ENCODE measurements at regions not wholly inside any gene's neighbourhood (a gene's known extent, or its start where the extent isn't known, plus 50 kb on each side); places are given as distances from the start of the nearest gene placed in this dataset.
"Not testable (repeated sequence)": the region's sequence is repeated elsewhere in the genome, so short reads cannot be mapped to it uniquely, and the experiment has no call there.

- H3K9ac ChIP-seq (ENCODE audit: extremely low read depth, low read length, poor library complexity, severe bottlenecking) = no peak overlapping the region
- Mint-ChIP-seq H3K36me3 (ENCODE audit: low read depth) (peaks cover 4% of the 10 kb centered on the region), H3K27me3 (ENCODE audit: insufficient read depth) (no peaks in the 10 kb centered on the region), H3K9me3 (peaks cover 2% of the 10 kb centered on the region), H3K4me3 (no peak overlapping the region), H3K4me1 (no peaks in the 10 kb centered on the region), H3K27ac (no peak overlapping the region)
- DNase-seq = no peak
- no peaks in the 10 kb centered on the region for H3K36me3 ChIP-seq (ENCODE audit: control insufficient read depth, insufficient read depth, low read length)
- TF ChIP-seq CTCF (conservative IDR thresholded peaks at IDR 0.05) = no peak
- 0% methylated on average over 1 of the region's 1 CpG for WGBS, 2 experiments (ENCODE audit: insufficient coverage in 1 of 2, insufficient read length in 1 of 2)
- no peaks in the 10 kb centered on the region for H3K9me3 ChIP-seq (ENCODE audit: control insufficient read depth, low read length)
- H3K27ac ChIP-seq (ENCODE audit: low read depth, low read length) = no peak overlapping the region
- H3K27me3 ChIP-seq (ENCODE audit: control insufficient read depth, insufficient read depth, low read length, poor library complexity, severe bottlenecking) = no peaks in the 10 kb centered on the region
- H3K4me3 ChIP-seq (ENCODE audit: low read length) = no peak overlapping the region
- H3K4me1 ChIP-seq (ENCODE audit: control insufficient read depth, insufficient read depth, low read length) = no peaks in the 10 kb centered on the region
Measured at GRCh38 chr12:59486827-59487226, 109.0 kb upstream of the SLC16A7 start.

- no peak for DNase-seq
- Histone ChIP-seq H3K4me1 (ENCODE audit: control insufficient read depth, insufficient read depth, low read length) (no peaks in the 10 kb centered on the region), H3K36me3 (ENCODE audit: control insufficient read depth, insufficient read depth, low read length) (no peaks in the 10 kb centered on the region), H3K27ac (ENCODE audit: low read depth, low read length) (no peak overlapping the region), H3K9ac (ENCODE audit: extremely low read depth, low read length, poor library complexity, severe bottlenecking) (no peak overlapping the region), H3K9me3 (ENCODE audit: control insufficient read depth, low read length) (no peaks in the 10 kb centered on the region), H3K27me3 (ENCODE audit: control insufficient read depth, insufficient read depth, low read length, poor library complexity, severe bottlenecking) (no peaks in the 10 kb centered on the region), H3K4me3 (ENCODE audit: low read length) (no peak overlapping the region)
- H3K36me3 Mint-ChIP-seq (ENCODE audit: low read depth) = peaks cover 4% of the 10 kb centered on the region
- H3K4me1 Mint-ChIP-seq = no peaks in the 10 kb centered on the region
- no peak overlapping the region for H3K4me3 Mint-ChIP-seq
- TF ChIP-seq CTCF (conservative IDR thresholded peaks at IDR 0.05) = no peak
- peaks cover 6% of the 10 kb centered on the region for H3K9me3 Mint-ChIP-seq
- H3K27me3 Mint-ChIP-seq (ENCODE audit: insufficient read depth) = no peaks in the 10 kb centered on the region
- no peak overlapping the region for H3K27ac Mint-ChIP-seq
Measured at GRCh38 chr12:59484575-59484974, 111.3 kb upstream of the SLC16A7 start.

- peaks cover 47% of the 10 kb centered on the region for H3K9me3 Mint-ChIP-seq
Measured at GRCh38 chr12:59474236-59474635, 121.6 kb upstream of the SLC16A7 start.

GRCh38 chr12:59472273-59472672, 123.6 kb upstream of the SLC16A7 start:
- Mint-ChIP-seq H3K27ac (no peak overlapping the region), H3K9me3 (peaks cover 53% of the 10 kb centered on the region), H3K4me1 (peaks cover 4% of the 10 kb centered on the region), H3K27me3 (ENCODE audit: insufficient read depth) (no peaks in the 10 kb centered on the region), H3K36me3 (ENCODE audit: low read depth) (peaks cover 30% of the 10 kb centered on the region), H3K4me3 (no peak overlapping the region)
- H3K4me1 ChIP-seq (ENCODE audit: control insufficient read depth, insufficient read depth, low read length) = no peaks in the 10 kb centered on the region
- no peak overlapping the region for H3K9ac ChIP-seq (ENCODE audit: extremely low read depth, low read length, poor library complexity, severe bottlenecking)
- H3K36me3 ChIP-seq (ENCODE audit: control insufficient read depth, insufficient read depth, low read length) = peaks cover 6% of the 10 kb centered on the region
- H3K4me3 ChIP-seq (ENCODE audit: low read length) = no peak overlapping the region
- no peak for TF ChIP-seq CTCF (conservative IDR thresholded peaks at IDR 0.05)
- H3K9me3 ChIP-seq (ENCODE audit: control insufficient read depth, low read length) = peaks cover 59% of the 10 kb centered on the region
- H3K27ac ChIP-seq (ENCODE audit: low read depth, low read length) = no peak overlapping the region
- WGBS, 2 experiments (ENCODE audit: insufficient coverage in 1 of 2, insufficient read length in 1 of 2) = 83 to 84% methylated on average over 5 of the region's 5 CpGs
- H3K27me3 ChIP-seq (ENCODE audit: control insufficient read depth, insufficient read depth, low read length, poor library complexity, severe bottlenecking) = no peaks in the 10 kb centered on the region
- no peak for DNase-seq

More at GRCh38 chr12:59474236-59474635, 121.6 kb upstream of the SLC16A7 start:
- not testable (repeated sequence) for DNase-seq; H3K36me3 ChIP-seq (ENCODE audit: control insufficient read depth, insufficient read depth, low read length); H3K27ac Mint-ChIP-seq; H3K4me3 Mint-ChIP-seq; H3K27ac ChIP-seq (ENCODE audit: low read depth, low read length); H3K4me1 Mint-ChIP-seq; H3K27me3 ChIP-seq (ENCODE audit: control insufficient read depth, insufficient read depth, low read length, poor library complexity, severe bottlenecking); H3K9ac ChIP-seq (ENCODE audit: extremely low read depth, low read length, poor library complexity, severe bottlenecking); H3K4me3 ChIP-seq (ENCODE audit: low read length); H3K27me3 Mint-ChIP-seq (ENCODE audit: insufficient read depth); H3K4me1 ChIP-seq (ENCODE audit: control insufficient read depth, insufficient read depth, low read length)
- peaks cover 50% of the 10 kb centered on the region for H3K9me3 ChIP-seq (ENCODE audit: control insufficient read depth, low read length)
- H3K36me3 Mint-ChIP-seq (ENCODE audit: low read depth) = peaks cover 30% of the 10 kb centered on the region

All from endodermal cell (in vitro differentiated cells).